Keratinocyte (primary cell): ENCODE measurements at regions not wholly inside any gene's neighbourhood (a gene's known extent, or its start where the extent isn't known, plus 50 kb on each side); places are given as distances from the start of the nearest gene placed in this dataset.
A peak's percentile ranks its signal among the peaks of the same experiment; 100 is the strongest.

Experiments used
- DNase-seq: peaks from one replicate; pipeline ENCODE4 v3.0.0-alpha.2; 2011; ENCODE audit warnings: low read depth, missing footprints, low spot score
- FAIRE-seq: peaks from 2 replicates; lab custom pipeline; 2011; peaks lifted over from hg19 to GRCh38; lab: Jason Lieb, UNC
- H2AFZ ChIP-seq: 2 replicates; pipeline ENCODE4 v1.6.0; 2012; ENCODE audit warnings: low read length, control low read depth, inconsistent platforms; ENCODE audit not compliant: control insufficient read depth
- H3K27ac ChIP-seq: 2 replicates; pipeline ENCODE4 v1.5.1; 2011; ENCODE audit warnings: low read length; ENCODE audit not compliant: control insufficient read depth, insufficient read depth
- H3K27me3 ChIP-seq: 3 replicates; pipeline ENCODE4 v1.6.0; 2011; ENCODE audit warnings: low read length; ENCODE audit not compliant: control insufficient read depth, insufficient read depth; ENCODE audit errors: extremely low read depth
- H3K36me3 ChIP-seq, 2 experiments: 2 replicates in 1 of 2; 3 replicates in 1 of 2; pipeline ENCODE4 v1.5.1; 2011; ENCODE audit warnings: low read length in 2 of 2, mild to moderate bottlenecking in 1 of 2; ENCODE audit not compliant: control insufficient read depth in 2 of 2, insufficient read depth in 2 of 2; ENCODE audit errors: extremely low read depth in 1 of 2
- H3K4me1 ChIP-seq: 3 replicates; pipeline ENCODE4 v1.5.1; 2011; ENCODE audit warnings: low read length; ENCODE audit not compliant: control insufficient read depth, insufficient read depth; ENCODE audit errors: extremely low read depth
- H3K4me2 ChIP-seq: 3 replicates; pipeline ENCODE4 v1.6.0; 2011; ENCODE audit warnings: low read depth, low read length; ENCODE audit not compliant: control insufficient read depth, insufficient read depth; ENCODE audit errors: extremely low read depth
- H3K4me3 ChIP-seq, 3 experiments: fragments of 200-600 bp in 1 of 3; sonication (generic) in 1 of 3; 2 replicates in 2 of 3; 3 replicates in 1 of 3; pipeline ENCODE4 v1.5.1; 2011 to 2016; ENCODE audit warnings: low read length in 3 of 3, mild to moderate bottlenecking in 3 of 3, control low read depth in 2 of 3, inconsistent platforms in 1 of 3, low read depth in 1 of 3, mixed read lengths in 1 of 3, mixed run types in 1 of 3, moderate library complexity in 1 of 3; ENCODE audit not compliant: control insufficient read depth in 2 of 3, insufficient read depth in 2 of 3; ENCODE audit errors: extremely low read depth in 1 of 3
- H3K79me2 ChIP-seq: 2 replicates; pipeline ENCODE4 v1.6.0; 2012; ENCODE audit warnings: low read length; ENCODE audit not compliant: control insufficient read depth, insufficient read depth
- H3K9ac ChIP-seq: 3 replicates; pipeline ENCODE4 v1.6.0; 2011; ENCODE audit warnings: low read length; ENCODE audit not compliant: control insufficient read depth, insufficient read depth; ENCODE audit errors: extremely low read depth
- H3K9me1 ChIP-seq: 3 replicates; pipeline ENCODE4 v1.6.0; 2011; ENCODE audit warnings: low read length; ENCODE audit not compliant: control insufficient read depth, insufficient read depth; ENCODE audit errors: extremely low read depth
- H3K9me3 ChIP-seq: 2 replicates; pipeline ENCODE4 v1.5.1; 2012; ENCODE audit warnings: low read depth, low read length; ENCODE audit not compliant: control insufficient read depth
- H4K20me1 ChIP-seq: 3 replicates; pipeline ENCODE4 v1.6.0; 2011; ENCODE audit warnings: low read length; ENCODE audit not compliant: control insufficient read depth, insufficient read depth; ENCODE audit errors: extremely low read depth
- CTCF ChIP-seq, 3 experiments: IDR thresholded peaks in 1 of 3; conservative IDR thresholded peaks in 1 of 3; optimal IDR thresholded peaks in 1 of 3; 2 replicates in 2 of 3; 3 replicates in 1 of 3; pipeline versions ENCODE3 to v1.5.1; 2011; ENCODE audit warnings: low read length in 3 of 3, mild to moderate bottlenecking in 3 of 3, moderate library complexity in 2 of 3, control low read depth in 1 of 3, inconsistent platforms in 1 of 3; ENCODE audit not compliant: insufficient read depth in 2 of 3; ENCODE audit errors: extremely low read depth in 1 of 3
- EZH2 ChIP-seq: IDR thresholded peaks from one replicate; pipeline ENCODE4 v1.6.1; 2012; ENCODE audit warnings: inconsistent platforms, mild to moderate bottlenecking, low read length, moderate library complexity
- dilution Hi-C: fragments of 300-500 bp; cut with MboI; formaldehyde crosslinking; loops from one replicate; pipeline ENCODE4 v1.7.0; 2020; ENCODE audit warnings: low sequenced_read_pairs; ENCODE audit not compliant: extremely low pct_ligation_motif_present

DNA sequence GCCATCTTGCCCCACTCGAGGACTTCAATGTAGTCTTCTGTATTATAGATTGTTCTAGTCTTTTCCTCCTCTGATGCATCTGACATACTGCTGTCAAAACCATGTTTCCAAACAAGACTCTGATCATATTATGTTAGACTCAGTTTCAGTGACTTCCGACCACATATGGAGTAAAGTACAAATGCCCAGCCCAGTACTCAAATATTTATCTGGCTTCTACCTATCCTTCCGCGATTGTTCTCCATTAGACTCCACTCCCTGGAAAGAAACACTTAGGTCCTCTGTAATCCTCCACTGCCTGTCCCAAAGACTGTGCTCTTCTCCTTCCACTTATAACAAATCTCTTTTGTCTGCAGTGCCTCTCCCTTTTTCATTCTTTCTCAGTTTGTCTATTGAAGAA is 439.5 kb downstream of the EFNB2 start:
- TF ChIP-seq CTCF (optimal IDR thresholded peaks at IDR 0.05 in 1 of 3, IDR thresholded peaks at IDR 0.05 in 1 of 3, conservative IDR thresholded peaks at IDR 0.05 in 1 of 3; ENCODE audit: extremely low read depth in 1 of 3, insufficient read depth in 2 of 3, low read length in 3 of 3): no peak
- TF ChIP-seq EZH2: no peak
- FAIRE-seq (no peak), DNase-seq (no peak)
- no peak overlapping the region for H2AFZ ChIP-seq
- H3K4me2 ChIP-seq: no peak overlapping the region
- no peaks in the 10 kb centered on the region for H3K79me2 ChIP-seq
- H3K36me3 ChIP-seq: no peaks in the 10 kb centered on the region
- H3K9me3 ChIP-seq: no peaks in the 10 kb centered on the region
- no peak overlapping the region for H3K27ac ChIP-seq
- peaks cover 16% of the 10 kb centered on the region for H3K4me1 ChIP-seq
- H3K9ac ChIP-seq: no peak overlapping the region
- no peaks in the 10 kb centered on the region for H3K27me3 ChIP-seq
- H3K9me1 ChIP-seq: no peaks in the 10 kb centered on the region
- no peak overlapping the region for H3K4me3 ChIP-seq
- no peaks in the 10 kb centered on the region for H4K20me1 ChIP-seq
- dilution Hi-C loops: no loop called here

DNA sequence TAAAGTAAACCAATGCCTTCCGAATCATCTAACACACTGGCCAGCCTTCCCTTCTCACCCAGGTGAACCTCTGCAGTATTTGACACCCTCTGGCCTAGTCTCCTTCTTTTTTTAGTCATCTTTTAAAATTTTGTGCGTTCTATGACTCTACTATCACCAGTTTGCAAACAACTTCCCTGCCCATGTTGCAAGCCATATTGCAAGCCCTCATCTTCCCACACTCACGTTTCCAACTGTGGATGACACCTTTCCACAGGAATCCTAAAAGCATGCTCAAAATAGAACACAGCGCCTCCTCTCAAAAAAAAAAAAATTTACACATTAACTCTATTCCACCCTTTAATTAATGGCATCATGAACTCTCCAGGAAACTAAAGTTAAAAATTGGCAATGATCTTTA is 440.1 kb downstream of the EFNB2 start:
- no peak overlapping the region for H3K4me2 ChIP-seq
- H3K4me1 ChIP-seq: peaks cover 11% of the 10 kb centered on the region
- H2AFZ ChIP-seq: no peak overlapping the region
- no peaks in the 10 kb centered on the region for H3K27me3 ChIP-seq
- H3K79me2 ChIP-seq: no peaks in the 10 kb centered on the region
- H3K4me3 ChIP-seq: no peak overlapping the region
- no peaks in the 10 kb centered on the region for H3K9me1 ChIP-seq
- H4K20me1 ChIP-seq: no peaks in the 10 kb centered on the region
- DNase-seq (no peak), FAIRE-seq (peak; percentile 41)
- H3K27ac ChIP-seq: no peak overlapping the region
- no peaks in the 10 kb centered on the region for H3K36me3 ChIP-seq
- no peaks in the 10 kb centered on the region for H3K9me3 ChIP-seq
- dilution Hi-C loops: no loop called here
- TF ChIP-seq CTCF (optimal IDR thresholded peaks at IDR 0.05 in 1 of 3, IDR thresholded peaks at IDR 0.05 in 1 of 3, conservative IDR thresholded peaks at IDR 0.05 in 1 of 3; ENCODE audit: extremely low read depth in 1 of 3, insufficient read depth in 2 of 3, low read length in 3 of 3): no peak
- TF ChIP-seq EZH2: no peak
- H3K9ac ChIP-seq: no peak overlapping the region
